Mesenchymal stem cell (in vitro differentiated cells and primary cell): ENCODE measurements at regions not wholly inside any gene's neighbourhood (a gene's known extent, or its start where the extent isn't known, plus 50 kb on each side); places are given as distances from the start of the nearest gene placed in this dataset.

Experiments
- DNase-seq: peaks from one replicate; pipeline ENCODE4 v3.0.0-alpha.2; 2013
- H2AFZ ChIP-seq: one replicate; pipeline ENCODE4 v1.6.1; 2013; ENCODE audit warnings: low read depth, mild to moderate bottlenecking, control low read depth, inconsistent platforms, low read length, moderate library complexity
- H2AK5ac ChIP-seq: 2 replicates; pipeline ENCODE4 v1.6.1; 2013; ENCODE audit warnings: low read length, moderate library complexity, mild to moderate bottlenecking, inconsistent platforms; ENCODE audit not compliant: severe bottlenecking
- H2BK120ac ChIP-seq: one replicate; pipeline ENCODE4 v1.6.1; 2013; ENCODE audit warnings: low read depth, mild to moderate bottlenecking, inconsistent platforms, low read length, moderate library complexity
- H2BK12ac ChIP-seq, 2 experiments: one replicate each; pipeline ENCODE4 v1.6.1; 2013; ENCODE audit warnings: inconsistent platforms in 2 of 2, low read length in 2 of 2, mild to moderate bottlenecking in 2 of 2, moderate library complexity in 2 of 2, control low read depth in 1 of 2
- H2BK15ac ChIP-seq: one replicate; pipeline ENCODE4 v1.6.1; 2013; ENCODE audit warnings: mild to moderate bottlenecking, low read depth, inconsistent platforms; ENCODE audit not compliant: poor library complexity, severe bottlenecking
- H2BK5ac ChIP-seq: 2 replicates; pipeline ENCODE4 v1.6.1; 2013; ENCODE audit warnings: low read depth, mild to moderate bottlenecking, low read length, control low read depth, inconsistent platforms; ENCODE audit not compliant: poor library complexity, severe bottlenecking
- H3K14ac ChIP-seq, 2 experiments: one replicate each; pipeline ENCODE4 v1.6.1; 2013; ENCODE audit warnings: inconsistent platforms in 2 of 2, low read length in 2 of 2, control low read depth in 1 of 2, mild to moderate bottlenecking in 1 of 2, moderate library complexity in 1 of 2
- H3K18ac ChIP-seq, 2 experiments: one replicate each; pipeline ENCODE4 v1.6.1; 2013; ENCODE audit warnings: inconsistent platforms in 2 of 2, low read length in 2 of 2, control low read depth in 1 of 2, low read depth in 1 of 2, mild to moderate bottlenecking in 1 of 2
- H3K23ac ChIP-seq, 2 experiments: one replicate each; pipeline ENCODE4 v1.6.1; 2013; ENCODE audit warnings: inconsistent platforms in 2 of 2, low read length in 2 of 2, mild to moderate bottlenecking in 2 of 2, moderate library complexity in 2 of 2, control low read depth in 1 of 2
- H3K27ac ChIP-seq: 2 replicates; pipeline ENCODE4 v1.5.1; 2013; ENCODE audit warnings: mild to moderate bottlenecking, moderate library complexity, low read length, control low read depth, inconsistent platforms; ENCODE audit not compliant: poor library complexity, severe bottlenecking
- H3K27me3 ChIP-seq, 2 experiments: 2 replicates each; pipeline versions ENCODE4 v1.6.1 to v1.7.0; 2013; ENCODE audit warnings: low read length in 2 of 2, mild to moderate bottlenecking in 2 of 2, moderate library complexity in 2 of 2, control low read depth in 1 of 2, inconsistent platforms in 1 of 2; ENCODE audit not compliant: control insufficient read depth in 1 of 2, insufficient read depth in 1 of 2
- H3K36me3 ChIP-seq, 2 experiments: 2 replicates each; pipeline versions ENCODE4 v1.6.1 to v1.7.0; 2013; ENCODE audit warnings: low read length in 2 of 2, control low read depth in 1 of 2, inconsistent platforms in 1 of 2, low read depth in 1 of 2, mild to moderate bottlenecking in 1 of 2; ENCODE audit not compliant: insufficient read depth in 2 of 2, control insufficient read depth in 1 of 2
- H3K4ac ChIP-seq, 2 experiments: one replicate each; pipeline ENCODE4 v1.6.1; 2013; ENCODE audit warnings: inconsistent platforms in 2 of 2, low read length in 2 of 2, mild to moderate bottlenecking in 2 of 2, moderate library complexity in 2 of 2, control low read depth in 1 of 2, low read depth in 1 of 2
- H3K4me1 ChIP-seq: 2 replicates; pipeline ENCODE4 v1.6.1; 2013; ENCODE audit warnings: low read depth, low read length, control low read depth; ENCODE audit not compliant: control insufficient read depth, insufficient read depth
- H3K4me2 ChIP-seq: 2 replicates; pipeline ENCODE4 v1.6.1; 2013; ENCODE audit warnings: low read length, mild to moderate bottlenecking, inconsistent platforms; ENCODE audit not compliant: poor library complexity, severe bottlenecking
- H3K4me3 ChIP-seq, 2 experiments: 2 replicates each; pipeline versions ENCODE4 v1.5.1 to v1.7.0; 2013; ENCODE audit warnings: low read length in 2 of 2, mild to moderate bottlenecking in 2 of 2, control low read depth in 1 of 2, low read depth in 1 of 2; ENCODE audit not compliant: insufficient read depth in 1 of 2
- H3K79me1 ChIP-seq: replicated peaks from 2 replicates; pipeline ENCODE4 v1.6.1; 2013; ENCODE audit warnings: mild to moderate bottlenecking, control low read depth, low read length, inconsistent platforms; ENCODE audit not compliant: poor library complexity, severe bottlenecking
- H3K9ac ChIP-seq: 2 replicates; pipeline ENCODE4 v1.7.0; 2013; ENCODE audit warnings: mild to moderate bottlenecking, low read length, moderate library complexity
- H3K9me3 ChIP-seq: 2 replicates; pipeline ENCODE4 v1.7.0; 2013; ENCODE audit warnings: mild to moderate bottlenecking, low read length; ENCODE audit not compliant: control insufficient read depth
- H4K8ac ChIP-seq: one replicate; pipeline ENCODE4 v1.6.1; 2013; ENCODE audit warnings: inconsistent platforms, mild to moderate bottlenecking, low read length, moderate library complexity
- H4K91ac ChIP-seq: one replicate; pipeline ENCODE4 v1.6.1; 2013; ENCODE audit warnings: mild to moderate bottlenecking, low read length, inconsistent platforms
- WGBS: methylation state at CpG from one replicate; pipeline ENCODE4 v1.1.7; 2013; ENCODE audit warnings: mixed read lengths; 5-methylcytosine and 5-hydroxymethylcytosine counted together

- Histone ChIP-seq H3K9ac (no peak overlapping the region), H3K23ac (no peak overlapping the region), H3K36me3 (no peaks in the 10 kb centered on the region), H3K79me1 (no peaks in the 10 kb centered on the region), H4K91ac (no peak overlapping the region), H2BK120ac (no peak overlapping the region), H3K4ac (no peak overlapping the region), H3K14ac (no peak overlapping the region), H3K4me1 (no peaks in the 10 kb centered on the region), H2BK5ac (no peak overlapping the region), H3K27me3 (peaks cover 6% of the 10 kb centered on the region in 2 experiments), H2BK15ac (no peak overlapping the region), H3K4me3 (no peak overlapping the region), H2BK12ac (no peak overlapping the region), H2AFZ (no peak overlapping the region), H3K18ac (no peak overlapping the region), H3K27ac (no peak overlapping the region), H2AK5ac (no peak overlapping the region), H3K4me2 (no peak overlapping the region), H3K9me3 (no peaks in the 10 kb centered on the region), H4K8ac (no peak overlapping the region)
- DNase-seq, result no peak
- 63% methylated on average over 1 of the region's 3 CpGs for WGBS
Observed at GRCh38 chr6:99066044-99066443, 118.3 kb upstream of the FBXL4 start.

GRCh38 chr6:99064834-99065233, 117.1 kb upstream of the FBXL4 start:
- H4K8ac ChIP-seq, result no peak overlapping the region
- no peak overlapping the region for H3K18ac ChIP-seq
- H3K14ac ChIP-seq, result no peak overlapping the region
- no peak overlapping the region for H3K23ac ChIP-seq
- no peak for DNase-seq
- H2BK12ac ChIP-seq, result no peak overlapping the region
- H3K9ac ChIP-seq, result no peak overlapping the region
- no peak overlapping the region for H3K4me3 ChIP-seq
- no peak overlapping the region for H3K4ac ChIP-seq
- H2BK5ac ChIP-seq, result no peak overlapping the region
- no peaks in the 10 kb centered on the region for H3K79me1 ChIP-seq
- H3K9me3 ChIP-seq, result no peaks in the 10 kb centered on the region
- no peak overlapping the region for H4K91ac ChIP-seq
- no peak overlapping the region for H2BK15ac ChIP-seq
- H3K4me2 ChIP-seq, result no peak overlapping the region
- H3K36me3 ChIP-seq, result no peaks in the 10 kb centered on the region
- H2AK5ac ChIP-seq, result no peak overlapping the region
- H3K4me1 ChIP-seq, result no peaks in the 10 kb centered on the region
- H2AFZ ChIP-seq, result no peak overlapping the region
- no peak overlapping the region for H3K27ac ChIP-seq
- H3K27me3 ChIP-seq, result peaks cover 6% of the 10 kb centered on the region in 2 experiments
- H2BK120ac ChIP-seq, result no peak overlapping the region
- 89% methylated on average over 1 of the region's 2 CpGs for WGBS

GRCh38 chr6:99036672-99037071, 88.9 kb upstream of the FBXL4 start:
- no peak overlapping the region for H3K23ac ChIP-seq
- no peak overlapping the region for H3K14ac ChIP-seq
- H4K8ac ChIP-seq, result no peak overlapping the region
- H2BK12ac ChIP-seq, result no peak overlapping the region
- no peak overlapping the region for H3K4ac ChIP-seq
- H3K9ac ChIP-seq, result no peak overlapping the region
- WGBS, result 91% methylated on average over 6 of the region's 6 CpGs
- no peak overlapping the region for H3K27ac ChIP-seq
- no peak overlapping the region for H2AK5ac ChIP-seq
- H2AFZ ChIP-seq, result no peak overlapping the region
- H3K79me1 ChIP-seq, result no peaks in the 10 kb centered on the region
- no peak overlapping the region for H4K91ac ChIP-seq
- no peak for DNase-seq
- H3K4me2 ChIP-seq, result no peak overlapping the region
- H3K27me3 ChIP-seq, result peaks cover 0 to 3% of the 10 kb centered on the region in 2 experiments
- H3K4me1 ChIP-seq, result no peaks in the 10 kb centered on the region
- no peak overlapping the region for H3K18ac ChIP-seq
- no peak overlapping the region for H2BK15ac ChIP-seq
- H2BK5ac ChIP-seq, result no peak overlapping the region
- peaks cover 4% of the 10 kb centered on the region for H3K9me3 ChIP-seq
- no peak overlapping the region for H3K4me3 ChIP-seq
- no peak overlapping the region for H2BK120ac ChIP-seq
- H3K36me3 ChIP-seq, result no peaks in the 10 kb centered on the region

GRCh38 chr6:99032396-99032795, 84.7 kb upstream of the FBXL4 start:
- Histone ChIP-seq H3K36me3 (no peaks in the 10 kb centered on the region), H4K8ac (no peak overlapping the region), H2BK120ac (no peak overlapping the region), H2BK15ac (no peak overlapping the region), H3K9ac (no peak overlapping the region), H3K27me3 (peaks cover 0 to 1% of the 10 kb centered on the region in 2 experiments), H3K4me2 (no peak overlapping the region), H3K79me1 (no peaks in the 10 kb centered on the region), H2AK5ac (no peak overlapping the region), H2BK12ac (no peak overlapping the region), H4K91ac (no peak overlapping the region), H3K23ac (no peak overlapping the region), H3K14ac (no peak overlapping the region), H2BK5ac (no peak overlapping the region), H3K4me3 (no peak overlapping the region), H3K9me3 (peaks cover 4% of the 10 kb centered on the region), H3K4ac (no peak overlapping the region), H3K18ac (no peak overlapping the region), H3K27ac (no peak overlapping the region), H3K4me1 (no peaks in the 10 kb centered on the region), H2AFZ (no peak overlapping the region)
- DNase-seq, result no peak
- WGBS, result 63% methylated on average over 2 of the region's 2 CpGs
